ENCODE measurements at regions not wholly inside any gene's neighbourhood (a gene's known extent, or its start where the extent isn't known, plus 50 kb on each side); places are given as distances from the start of the nearest gene placed in this dataset.

DNA sequence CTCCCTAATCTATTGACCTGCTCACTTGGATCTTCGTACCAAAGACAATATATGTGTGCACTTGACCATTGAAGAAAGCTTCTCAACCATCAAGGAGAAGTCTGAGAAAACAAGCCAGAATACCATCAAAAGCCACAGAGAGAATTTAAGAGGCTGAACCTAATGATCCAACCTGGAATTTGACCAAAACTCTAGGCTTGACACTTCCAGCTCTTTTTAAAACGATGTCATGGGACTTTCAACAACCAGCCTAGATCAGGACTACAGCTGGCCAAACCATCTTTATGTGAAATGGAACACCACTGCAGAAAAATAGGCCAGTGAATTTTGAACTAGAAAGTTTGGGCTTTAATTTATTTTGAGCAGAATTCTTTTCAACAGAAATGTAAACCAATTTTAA, 444.4 kb downstream of the LTN1 start:
- no peak overlapping the region for H3K4me3 ChIP-seq (replicated peaks; ENCODE audit: low read depth, low read length)
- no peak for DNase-seq (ENCODE audit: extremely low read depth, low read depth)
- TF ChIP-seq, protein P1, sequence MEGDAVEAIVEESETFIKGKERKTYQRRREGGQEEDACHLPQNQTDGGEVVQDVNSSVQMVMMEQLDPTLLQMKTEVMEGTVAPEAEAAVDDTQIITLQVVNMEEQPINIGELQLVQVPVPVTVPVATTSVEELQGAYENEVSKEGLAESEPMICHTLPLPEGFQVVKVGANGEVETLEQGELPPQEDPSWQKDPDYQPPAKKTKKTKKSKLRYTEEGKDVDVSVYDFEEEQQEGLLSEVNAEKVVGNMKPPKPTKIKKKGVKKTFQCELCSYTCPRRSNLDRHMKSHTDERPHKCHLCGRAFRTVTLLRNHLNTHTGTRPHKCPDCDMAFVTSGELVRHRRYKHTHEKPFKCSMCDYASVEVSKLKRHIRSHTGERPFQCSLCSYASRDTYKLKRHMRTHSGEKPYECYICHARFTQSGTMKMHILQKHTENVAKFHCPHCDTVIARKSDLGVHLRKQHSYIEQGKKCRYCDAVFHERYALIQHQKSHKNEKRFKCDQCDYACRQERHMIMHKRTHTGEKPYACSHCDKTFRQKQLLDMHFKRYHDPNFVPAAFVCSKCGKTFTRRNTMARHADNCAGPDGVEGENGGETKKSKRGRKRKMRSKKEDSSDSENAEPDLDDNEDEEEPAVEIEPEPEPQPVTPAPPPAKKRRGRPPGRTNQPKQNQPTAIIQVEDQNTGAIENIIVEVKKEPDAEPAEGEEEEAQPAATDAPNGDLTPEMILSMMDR (IDR thresholded peaks at IDR 0.05; ENCODE audit: low read depth, low read length, missing control alignments), result no peak

GRCh38 chr21:28547766-28548165, 444.9 kb downstream of the LTN1 start:
- TF ChIP-seq, protein P1 (IDR thresholded peaks at IDR 0.05; ENCODE audit: low read depth, low read length, missing control alignments), result no peak
- DNase-seq (ENCODE audit: extremely low read depth, low read depth), result no peak
- no peak overlapping the region for H3K4me3 ChIP-seq (replicated peaks; ENCODE audit: low read depth, low read length)

- no peak overlapping the region for H3K4me3 ChIP-seq (replicated peaks; ENCODE audit: low read depth, low read length)
- TF ChIP-seq, protein P1 (IDR thresholded peaks at IDR 0.05; ENCODE audit: low read depth, low read length, missing control alignments), result no peak
- no peak for DNase-seq (ENCODE audit: extremely low read depth, low read depth)
Observed at GRCh38 chr21:28543975-28544374, 448.7 kb downstream of the LTN1 start.

- no peak for DNase-seq (ENCODE audit: extremely low read depth, low read depth)
- TF ChIP-seq, protein P1 (IDR thresholded peaks at IDR 0.05; ENCODE audit: low read depth, low read length, missing control alignments), result no peak
- no peak overlapping the region for H3K4me3 ChIP-seq (replicated peaks; ENCODE audit: low read depth, low read length)
Observed at GRCh38 chr21:28541371-28542112, 451.1 kb downstream of the LTN1 start.

GRCh38 chr21:28540514-28540913, 452.2 kb downstream of the LTN1 start:
- TF ChIP-seq, protein P1 (IDR thresholded peaks at IDR 0.05; ENCODE audit: low read depth, low read length, missing control alignments), result no peak
- no peak overlapping the region for H3K4me3 ChIP-seq (replicated peaks; ENCODE audit: low read depth, low read length)
- peak; percentile 83 for DNase-seq (ENCODE audit: extremely low read depth, low read depth)

DNA sequence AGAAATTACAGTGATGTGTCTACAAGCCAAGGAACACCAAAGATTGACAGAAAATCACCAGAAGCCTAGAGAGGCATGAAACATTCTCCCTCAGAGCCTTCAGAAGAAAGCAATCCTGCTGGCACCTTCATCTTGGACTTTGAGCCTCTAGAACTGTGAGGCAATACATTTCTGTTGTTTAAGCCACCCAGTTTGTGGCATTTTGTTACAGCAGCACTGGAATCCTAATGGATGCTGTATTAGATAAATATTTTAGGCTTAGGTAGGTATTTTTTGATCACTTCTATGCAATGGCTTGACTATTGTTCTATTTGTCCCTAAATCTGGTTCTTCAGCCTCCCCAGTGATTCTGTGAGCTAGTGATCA, 453.1 kb downstream of the LTN1 start:
- no peak for DNase-seq (ENCODE audit: extremely low read depth, low read depth)
- TF ChIP-seq, protein P1 (IDR thresholded peaks at IDR 0.05; ENCODE audit: low read depth, low read length, missing control alignments), result no peak
- H3K4me3 ChIP-seq (replicated peaks; ENCODE audit: low read depth, low read length), result no peak overlapping the region

All from HFF-Myc (cell line).